K562 (cell line): ENCODE measurements at regions not wholly inside any gene's neighbourhood (a gene's known extent, or its start where the extent isn't known, plus 50 kb on each side); places are given as distances from the start of the nearest gene placed in this dataset.
"Not testable (repeated sequence)": the region's sequence is repeated elsewhere in the genome, so short reads cannot be mapped to it uniquely, and the experiment has no call there.

Experiments used
- CREB1 ChIP-seq, 2 experiments: sonication (generic) in 1 of 2; formaldehyde crosslinking in 1 of 2; IDR thresholded peaks; 2 replicates each; pipeline versions ENCODE4 v1.6.1 to v1.8.0; 2012 to 2022; ENCODE audit warnings: inconsistent platforms in 1 of 2, mild to moderate bottlenecking in 1 of 2, missing genetic modification reagents in 1 of 2, moderate library complexity in 1 of 2
- CREM ChIP-seq: IDR thresholded peaks from 2 replicates; pipeline ENCODE4 v1.6.1; 2014; ENCODE audit warnings: antibody characterized with exemption, low read depth
- JUND ChIP-seq, 2 experiments: IDR thresholded peaks; 2 replicates in 1 of 2; 3 replicates in 1 of 2; pipeline ENCODE4 v1.6.1; 2011; ENCODE audit warnings: borderline replicate concordance in 2 of 2, low read depth in 2 of 2, low read length in 2 of 2, improper control_type of control experiment in 1 of 2, missing biosample characterization in 1 of 2, missing genetic modification characterization in 1 of 2, missing genetic modification reagents in 1 of 2
- KDM1A ChIP-seq, 2 experiments: fragments of 450-650 bp; IDR thresholded peaks; 2 replicates each; pipeline ENCODE4 v1.6.1; 2016; ENCODE audit warnings: mild to moderate bottlenecking in 2 of 2
- MEIS2 ChIP-seq: fragments of 450-650 bp; IDR thresholded peaks from 2 replicates; pipeline ENCODE4 v1.6.1; 2014; ENCODE audit warnings: mild to moderate bottlenecking; ENCODE audit not compliant: partially characterized antibody
- RAD21 ChIP-seq, 2 experiments: fragments of 250-450 bp in 1 of 2; fragments of 450-650 bp in 1 of 2; sonication (Bioruptor Pico) in 1 of 2; formaldehyde crosslinking in 1 of 2; IDR thresholded peaks in 1 of 2; conservative IDR thresholded peaks in 1 of 2; 2 replicates each; pipeline versions ENCODE4 v1.4.0 to v1.8.0; 2020 to 2022; ENCODE audit warnings: mild to moderate bottlenecking in 2 of 2, moderate library complexity in 1 of 2
- TF ChIP-seq, protein P1 (sequence below): fragments of 450-650 bp; IDR thresholded peaks from 2 replicates; pipeline ENCODE4 v1.6.1; 2016; ENCODE audit warnings: mild to moderate bottlenecking
- TF ChIP-seq, protein P2 (sequence below), 3 experiments: IDR thresholded peaks in 2 of 3; conservative IDR thresholded peaks in 1 of 3; 2 replicates each; pipeline ENCODE4 v1.5.1; 2011 to 2012; ENCODE audit warnings: low read length in 3 of 3, mild to moderate bottlenecking in 3 of 3, control low read depth in 2 of 3, improper control_type of control experiment in 1 of 3, inconsistent platforms in 1 of 3, low read depth in 1 of 3, mixed read lengths in 1 of 3, moderate library complexity in 1 of 3; ENCODE audit not compliant: insufficient read depth in 2 of 3

DNA sequence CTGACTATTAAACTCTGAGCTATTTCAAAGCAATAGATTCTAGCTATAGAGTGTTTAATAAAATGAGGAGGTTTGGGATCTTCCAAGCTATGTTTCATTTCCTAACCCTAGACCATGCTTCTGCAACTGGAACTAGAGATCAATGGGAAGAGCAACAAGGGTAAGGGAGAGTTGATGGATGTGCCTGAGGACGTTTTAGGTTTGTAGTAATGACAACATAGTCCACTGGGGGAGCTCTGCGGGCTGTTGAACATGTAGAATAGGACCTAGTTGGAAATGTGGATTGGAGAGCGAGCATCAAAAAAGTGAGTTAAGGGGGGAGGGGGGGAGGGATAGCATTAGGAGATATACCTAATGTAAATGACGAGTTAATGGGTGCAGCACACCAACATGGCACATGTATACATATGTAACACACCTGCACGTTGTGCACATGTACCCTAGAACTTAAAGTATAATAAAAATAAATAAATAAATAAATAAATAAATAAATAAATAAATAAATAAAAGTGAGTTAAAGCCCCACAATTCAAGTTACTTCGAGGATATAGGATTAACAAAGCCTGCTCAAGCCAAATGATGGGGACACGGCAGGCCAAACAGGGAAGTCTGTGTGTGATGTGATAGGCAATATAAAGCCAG lies 165.7 kb upstream of the HES1 start (continued):
- TF ChIP-seq CREM: 0 out of 2 replicates have a peak, but pooled peaks have one; percentile 33
- TF ChIP-seq, protein P1, sequence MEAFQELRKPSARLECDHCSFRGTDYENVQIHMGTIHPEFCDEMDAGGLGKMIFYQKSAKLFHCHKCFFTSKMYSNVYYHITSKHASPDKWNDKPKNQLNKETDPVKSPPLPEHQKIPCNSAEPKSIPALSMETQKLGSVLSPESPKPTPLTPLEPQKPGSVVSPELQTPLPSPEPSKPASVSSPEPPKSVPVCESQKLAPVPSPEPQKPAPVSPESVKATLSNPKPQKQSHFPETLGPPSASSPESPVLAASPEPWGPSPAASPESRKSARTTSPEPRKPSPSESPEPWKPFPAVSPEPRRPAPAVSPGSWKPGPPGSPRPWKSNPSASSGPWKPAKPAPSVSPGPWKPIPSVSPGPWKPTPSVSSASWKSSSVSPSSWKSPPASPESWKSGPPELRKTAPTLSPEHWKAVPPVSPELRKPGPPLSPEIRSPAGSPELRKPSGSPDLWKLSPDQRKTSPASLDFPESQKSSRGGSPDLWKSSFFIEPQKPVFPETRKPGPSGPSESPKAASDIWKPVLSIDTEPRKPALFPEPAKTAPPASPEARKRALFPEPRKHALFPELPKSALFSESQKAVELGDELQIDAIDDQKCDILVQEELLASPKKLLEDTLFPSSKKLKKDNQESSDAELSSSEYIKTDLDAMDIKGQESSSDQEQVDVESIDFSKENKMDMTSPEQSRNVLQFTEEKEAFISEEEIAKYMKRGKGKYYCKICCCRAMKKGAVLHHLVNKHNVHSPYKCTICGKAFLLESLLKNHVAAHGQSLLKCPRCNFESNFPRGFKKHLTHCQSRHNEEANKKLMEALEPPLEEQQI: 0 out of 2 replicates have a peak, but pooled peaks have one; percentile 57
- TF ChIP-seq RAD21 (CRISPR knock-in tag; conservative IDR thresholded peaks at IDR 0.05 in 1 of 2, IDR thresholded peaks at IDR 0.05 in 1 of 2): peak in 1 of 2 experiments; percentile 53; a peak in 2 of 4 replicates
- peak; percentile 64 for TF ChIP-seq MEIS2
- peak in 1 of 2 experiments; percentile 29; a peak in 1 of 4 replicates for TF ChIP-seq KDM1A (IDR thresholded peaks at IDR 0.05)
- TF ChIP-seq, protein P2, sequence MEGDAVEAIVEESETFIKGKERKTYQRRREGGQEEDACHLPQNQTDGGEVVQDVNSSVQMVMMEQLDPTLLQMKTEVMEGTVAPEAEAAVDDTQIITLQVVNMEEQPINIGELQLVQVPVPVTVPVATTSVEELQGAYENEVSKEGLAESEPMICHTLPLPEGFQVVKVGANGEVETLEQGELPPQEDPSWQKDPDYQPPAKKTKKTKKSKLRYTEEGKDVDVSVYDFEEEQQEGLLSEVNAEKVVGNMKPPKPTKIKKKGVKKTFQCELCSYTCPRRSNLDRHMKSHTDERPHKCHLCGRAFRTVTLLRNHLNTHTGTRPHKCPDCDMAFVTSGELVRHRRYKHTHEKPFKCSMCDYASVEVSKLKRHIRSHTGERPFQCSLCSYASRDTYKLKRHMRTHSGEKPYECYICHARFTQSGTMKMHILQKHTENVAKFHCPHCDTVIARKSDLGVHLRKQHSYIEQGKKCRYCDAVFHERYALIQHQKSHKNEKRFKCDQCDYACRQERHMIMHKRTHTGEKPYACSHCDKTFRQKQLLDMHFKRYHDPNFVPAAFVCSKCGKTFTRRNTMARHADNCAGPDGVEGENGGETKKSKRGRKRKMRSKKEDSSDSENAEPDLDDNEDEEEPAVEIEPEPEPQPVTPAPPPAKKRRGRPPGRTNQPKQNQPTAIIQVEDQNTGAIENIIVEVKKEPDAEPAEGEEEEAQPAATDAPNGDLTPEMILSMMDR (IDR thresholded peaks at IDR 0.05 in 2 of 3, conservative IDR thresholded peaks at IDR 0.05 in 1 of 3; ENCODE audit: insufficient read depth in 2 of 3, low read depth in 1 of 3, low read length in 3 of 3): peak; percentile 56 to 64 (median 60)
- peak; percentile 27; the same call in 1 of the 2 replicates for TF ChIP-seq JUND (IDR thresholded peaks at IDR 0.05; ENCODE audit: borderline replicate concordance, low read depth, low read length)
- not testable (repeated sequence) for TF ChIP-seq JUND (tag; IDR thresholded peaks at IDR 0.05; ENCODE audit: borderline replicate concordance, low read depth, low read length); CREB1 (IDR thresholded peaks at IDR 0.05)
- peak; percentile 52 for TF ChIP-seq CREB1 (CRISPR knock-in tag; IDR thresholded peaks at IDR 0.05)
